CD14-positive monocyte (primary cell): ENCODE measurements at regions not wholly inside any gene's neighbourhood (a gene's known extent, or its start where the extent isn't known, plus 50 kb on each side); places are given as distances from the start of the nearest gene placed in this dataset.

Source experiments
- DNase-seq, 3 donors: peaks; one replicate each; pipeline ENCODE4 v3.0.0-alpha.2; 2011 to 2022
- H2AFZ ChIP-seq: 2 replicates; pipeline ENCODE4 v1.6.0; 2012; ENCODE audit warnings: mild to moderate bottlenecking, low read depth, low read length, inconsistent platforms; ENCODE audit not compliant: insufficient read depth, poor library complexity, severe bottlenecking
- H3K27ac ChIP-seq, 2 donors: 1 replicate in 1 of 2; 2 replicates in 1 of 2; pipeline ENCODE4 v1.5.1; 2012 to 2013; ENCODE audit warnings: low read length in 2 of 2, control low read depth in 1 of 2, inconsistent platforms in 1 of 2, low read depth in 1 of 2, mild to moderate bottlenecking in 1 of 2
- H3K27me3 ChIP-seq, 2 donors: one replicate each; pipeline versions ENCODE4 v1.6.0 to v1.6.1; 2011 to 2013; ENCODE audit warnings: low read length in 2 of 2; ENCODE audit not compliant: control insufficient read depth in 2 of 2, insufficient read depth in 2 of 2
- H3K36me3 ChIP-seq, 2 donors: replicated peaks in 1 of 2; 1 replicate in 1 of 2; 2 replicates in 1 of 2; pipeline versions ENCODE4 v1.5.1 to v1.6.1; 2012 to 2013; ENCODE audit warnings: low read length in 2 of 2, control low read depth in 1 of 2, inconsistent platforms in 1 of 2, mild to moderate bottlenecking in 1 of 2; ENCODE audit not compliant: insufficient read depth in 2 of 2, control insufficient read depth in 1 of 2
- H3K4me1 ChIP-seq, 2 donors: 1 replicate in 1 of 2; 2 replicates in 1 of 2; pipeline versions ENCODE4 v1.5.1 to v1.6.1; 2012 to 2013; ENCODE audit warnings: low read length in 2 of 2, control low read depth in 1 of 2, inconsistent platforms in 1 of 2, mild to moderate bottlenecking in 1 of 2, moderate library complexity in 1 of 2; ENCODE audit not compliant: insufficient read depth in 2 of 2, control insufficient read depth in 1 of 2
- H3K4me2 ChIP-seq: replicated peaks from 2 replicates; pipeline ENCODE3; 2012; ENCODE audit warnings: low read length, moderate library complexity, mild to moderate bottlenecking; ENCODE audit not compliant: poor library complexity, severe bottlenecking; ENCODE audit errors: extremely low read depth
- H3K4me3 ChIP-seq, 3 experiments: fragments of 200-600 bp in 1 of 3; sonication (generic) in 1 of 3; replicated peaks in 1 of 3; 1 replicate in 2 of 3; 2 replicates in 1 of 3; pipeline ENCODE4 v1.5.1; 2011 to 2013; ENCODE audit warnings: low read length in 3 of 3, mild to moderate bottlenecking in 3 of 3, control low read depth in 2 of 3, low read depth in 2 of 3, inconsistent platforms in 1 of 3, moderate library complexity in 1 of 3
- H3K79me2 ChIP-seq: 2 replicates; pipeline ENCODE4 v1.6.0; 2012; ENCODE audit warnings: mild to moderate bottlenecking, control low read depth, inconsistent platforms, low read length, moderate library complexity; ENCODE audit not compliant: insufficient read depth
- H3K9ac ChIP-seq: 2 replicates; pipeline ENCODE4 v1.6.0; 2017; ENCODE audit warnings: low read length, mild to moderate bottlenecking; ENCODE audit not compliant: insufficient read depth, poor library complexity, severe bottlenecking
- H3K9me3 ChIP-seq, 2 donors: replicated peaks in 1 of 2; 1 replicate in 1 of 2; 2 replicates in 1 of 2; pipeline versions ENCODE4 v1.5.1 to v1.6.1; 2012 to 2013; ENCODE audit warnings: low read length in 2 of 2, control low read depth in 1 of 2; ENCODE audit not compliant: control insufficient read depth in 1 of 2, insufficient read depth in 1 of 2
- H4K20me1 ChIP-seq: 2 replicates; pipeline ENCODE4 v1.6.0; 2012; ENCODE audit warnings: mild to moderate bottlenecking, low read length, control low read depth, moderate library complexity; ENCODE audit not compliant: insufficient read depth
- H3K27ac Mint-ChIP-seq, 7 donors: one replicate each; pipeline ENCODE4 v1.8.0; 2020; ENCODE audit warnings: mild to moderate bottlenecking in 7 of 7, mixed read lengths in 7 of 7, moderate library complexity in 6 of 7, inconsistent platforms in 2 of 7
- H3K27me3 Mint-ChIP-seq, 3 donors: one replicate each; pipeline ENCODE4 v1.8.0; 2021 to 2022; ENCODE audit warnings: low read depth in 3 of 3, mild to moderate bottlenecking in 3 of 3, mixed read lengths in 3 of 3, moderate library complexity in 3 of 3, inconsistent platforms in 1 of 3
- H3K36me3 Mint-ChIP-seq, 2 donors: one replicate each; pipeline ENCODE4 v1.8.0; 2020; ENCODE audit warnings: mixed read lengths in 2 of 2, inconsistent platforms in 1 of 2, mild to moderate bottlenecking in 1 of 2
- H3K4me1 Mint-ChIP-seq: one replicate; pipeline ENCODE4 v1.8.0; 2020; ENCODE audit warnings: mild to moderate bottlenecking, mixed read lengths
- H3K4me3 Mint-ChIP-seq, 2 donors: one replicate each; pipeline ENCODE4 v1.8.0; 2020; ENCODE audit warnings: mild to moderate bottlenecking in 2 of 2, mixed read lengths in 2 of 2, moderate library complexity in 1 of 2
- H3K9me3 Mint-ChIP-seq, 7 donors: one replicate each; pipeline ENCODE4 v1.8.0; 2020 to 2022; ENCODE audit warnings: mixed read lengths in 7 of 7, mild to moderate bottlenecking in 6 of 7, moderate library complexity in 6 of 7, inconsistent platforms in 2 of 7
- WGBS: methylation state at CpG from one replicate; pipeline ENCODE4 v1.1.5; 2013; ENCODE audit warnings: missing lambda C conversion rate; ENCODE audit not compliant: insufficient coverage; 5-methylcytosine and 5-hydroxymethylcytosine counted together
- intact Hi-C, 2 donors: fragments of 100-400 bp; cut with micrococcal nuclease; formaldehyde crosslinking; loops; one replicate each; pipeline versions ENCODE4 v1.15.0 to v1.15.1; 2023
- TF ChIP-seq, protein P1 (sequence below): fragments of 200-600 bp; IDR thresholded peaks from one replicate; pipeline ENCODE4 v1.8.0; 2022; ENCODE audit warnings: antibody characterized with exemption, mild to moderate bottlenecking

DNA sequence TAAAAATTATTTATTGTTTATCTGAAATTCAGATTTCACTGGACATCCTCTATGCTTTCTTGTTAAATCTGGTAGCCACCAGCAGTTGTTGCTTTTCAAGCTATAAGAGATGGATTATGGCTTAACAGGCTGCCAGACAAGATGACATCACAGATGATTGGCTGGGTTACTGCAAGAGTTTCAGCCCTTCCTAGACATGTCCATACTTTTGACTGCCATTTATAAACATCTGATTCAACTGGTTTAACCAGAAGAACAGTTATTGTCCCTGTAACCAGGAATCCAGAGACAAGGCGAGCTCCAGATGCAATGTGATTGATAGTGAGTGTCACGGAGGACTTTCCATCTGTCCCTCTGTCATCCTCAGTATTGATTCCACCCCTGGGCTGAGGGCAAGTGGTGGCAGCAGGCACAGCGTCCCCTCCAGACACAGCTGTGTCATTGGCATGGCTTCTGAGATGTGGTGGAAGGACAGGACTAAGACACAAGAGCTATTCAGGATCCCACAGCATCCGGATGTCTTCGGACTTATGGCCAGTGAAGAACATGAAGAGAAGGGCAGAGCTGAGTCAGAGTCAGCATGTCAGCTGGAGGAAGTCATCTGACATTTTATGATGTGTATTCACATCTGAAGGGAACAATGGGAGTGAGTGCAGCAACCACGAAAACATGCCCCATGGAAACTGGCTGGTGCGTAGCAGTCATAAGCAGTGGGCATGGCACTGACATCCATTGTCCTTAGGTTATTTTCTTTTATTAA, 284.5 kb upstream of the CDYL start:
- peaks cover 29 to 55% (median 45%) of the 10 kb centered on the region in 7 donors for H3K9me3 Mint-ChIP-seq
- H3K27me3 Mint-ChIP-seq, result peaks cover 0 to 7% (median 2%) of the 10 kb centered on the region in 3 donors
- no peaks in the 10 kb centered on the region for H3K4me1 Mint-ChIP-seq
- Histone ChIP-seq H3K9ac (no peak overlapping the region), H3K4me2 (no peak overlapping the region), H3K4me3 (no peak overlapping the region), H4K20me1 (no peaks in the 10 kb centered on the region), H3K4me1 (no peaks in the 10 kb centered on the region), H3K36me3 (no peaks in the 10 kb centered on the region), H3K27ac (no peak overlapping the region), H3K79me2 (no peaks in the 10 kb centered on the region), H3K27me3 (no peaks in the 10 kb centered on the region), H2AFZ (no peak overlapping the region), H3K9me3 (peaks cover 40 to 51% of the 10 kb centered on the region in 2 donors)
- 89% methylated on average over 3 of the region's 7 CpGs for WGBS
- no peak overlapping the region for H3K27ac Mint-ChIP-seq
- TF ChIP-seq, protein P1, sequence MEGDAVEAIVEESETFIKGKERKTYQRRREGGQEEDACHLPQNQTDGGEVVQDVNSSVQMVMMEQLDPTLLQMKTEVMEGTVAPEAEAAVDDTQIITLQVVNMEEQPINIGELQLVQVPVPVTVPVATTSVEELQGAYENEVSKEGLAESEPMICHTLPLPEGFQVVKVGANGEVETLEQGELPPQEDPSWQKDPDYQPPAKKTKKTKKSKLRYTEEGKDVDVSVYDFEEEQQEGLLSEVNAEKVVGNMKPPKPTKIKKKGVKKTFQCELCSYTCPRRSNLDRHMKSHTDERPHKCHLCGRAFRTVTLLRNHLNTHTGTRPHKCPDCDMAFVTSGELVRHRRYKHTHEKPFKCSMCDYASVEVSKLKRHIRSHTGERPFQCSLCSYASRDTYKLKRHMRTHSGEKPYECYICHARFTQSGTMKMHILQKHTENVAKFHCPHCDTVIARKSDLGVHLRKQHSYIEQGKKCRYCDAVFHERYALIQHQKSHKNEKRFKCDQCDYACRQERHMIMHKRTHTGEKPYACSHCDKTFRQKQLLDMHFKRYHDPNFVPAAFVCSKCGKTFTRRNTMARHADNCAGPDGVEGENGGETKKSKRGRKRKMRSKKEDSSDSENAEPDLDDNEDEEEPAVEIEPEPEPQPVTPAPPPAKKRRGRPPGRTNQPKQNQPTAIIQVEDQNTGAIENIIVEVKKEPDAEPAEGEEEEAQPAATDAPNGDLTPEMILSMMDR, result no peak
- no peaks in the 10 kb centered on the region for H3K36me3 Mint-ChIP-seq
- H3K4me3 Mint-ChIP-seq, result no peak overlapping the region
- intact Hi-C loops, result no loop called here
- DNase-seq, result no peak

DNA sequence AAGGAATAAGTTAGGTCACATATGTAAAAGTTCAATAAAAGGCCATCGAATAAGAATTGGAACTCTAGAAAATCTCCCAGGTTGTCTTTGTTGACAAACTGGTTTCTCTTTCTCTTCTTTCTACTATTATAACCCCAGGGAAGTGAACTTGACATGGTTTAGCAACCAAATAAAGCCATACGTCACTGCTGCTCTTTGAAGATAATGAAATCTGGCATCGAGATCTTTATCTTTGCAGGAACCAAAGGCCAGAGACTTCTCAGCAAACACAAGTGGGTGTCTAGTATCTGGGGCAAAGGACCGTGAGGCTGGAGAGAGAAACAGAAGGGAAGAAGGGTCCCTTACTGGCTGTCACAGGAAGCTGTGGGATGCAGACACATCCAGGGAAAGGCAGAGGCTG, 286.7 kb upstream of the CDYL start:
- H3K27ac Mint-ChIP-seq, result no peak overlapping the region
- TF ChIP-seq, protein P1, result no peak
- no peak overlapping the region for H3K4me3 ChIP-seq
- H3K4me1 ChIP-seq, result no peaks in the 10 kb centered on the region
- H2AFZ ChIP-seq, result no peak overlapping the region
- no peaks in the 10 kb centered on the region for H3K36me3 ChIP-seq
- H3K4me1 Mint-ChIP-seq, result no peaks in the 10 kb centered on the region
- peaks cover 40 to 57% of the 10 kb centered on the region in 2 donors for H3K9me3 ChIP-seq
- no peak overlapping the region for H3K4me3 Mint-ChIP-seq
- no peaks in the 10 kb centered on the region for H3K79me2 ChIP-seq
- no peaks in the 10 kb centered on the region for H3K36me3 Mint-ChIP-seq
- H3K27me3 Mint-ChIP-seq, result peaks cover 0 to 7% (median 2%) of the 10 kb centered on the region in 3 donors
- no peak overlapping the region for H3K9ac ChIP-seq
- H4K20me1 ChIP-seq, result no peaks in the 10 kb centered on the region
- peaks cover 31 to 66% (median 53%) of the 10 kb centered on the region in 7 donors for H3K9me3 Mint-ChIP-seq
- no peak overlapping the region for H3K27ac ChIP-seq
- no peak for DNase-seq
- no peak overlapping the region for H3K4me2 ChIP-seq
- intact Hi-C loops, result no loop called here
- no peaks in the 10 kb centered on the region for H3K27me3 ChIP-seq
- 93% methylated on average over 3 of the region's 4 CpGs for WGBS
